SK-N-SH treated with all-trans-retinoic acid at 6 μM for 48 hours (cell line): ENCODE measurements at regions not wholly inside any gene's neighbourhood (a gene's known extent, or its start where the extent isn't known, plus 50 kb on each side); places are given as distances from the start of the nearest gene placed in this dataset.
A peak's percentile ranks its signal among the peaks of the same experiment; 100 is the strongest.

Experiments
- ATAC-seq: fragments of 200-7000 bp; cut with Tn5 transposase; 3 replicates; pipeline ENCODE4 v1.9.1; 2020; ENCODE audit warnings: mild to moderate bottlenecking, moderate library complexity
- ARNTL ChIP-seq: fragments of 450-650 bp; formaldehyde crosslinking; IDR thresholded peaks from 2 replicates; pipeline ENCODE4 v1.5.0; 2020; ENCODE audit warnings: low read depth, mild to moderate bottlenecking, moderate library complexity, borderline replicate concordance
- BACH2 ChIP-seq: fragments of 250-450 bp; sonication (Bioruptor Pico); IDR thresholded peaks from 2 replicates; pipeline ENCODE4 v1.9.0; 2021; ENCODE audit warnings: mild to moderate bottlenecking, borderline replicate concordance
- CSRNP3 ChIP-seq: fragments of 250-450 bp; sonication (Bioruptor Pico); IDR thresholded peaks from 2 replicates; pipeline ENCODE4 v1.5.1; 2021; ENCODE audit warnings: mild to moderate bottlenecking, moderate library complexity
- GLIS3 ChIP-seq: fragments of 250-450 bp; sonication (Bioruptor Pico); IDR thresholded peaks from 2 replicates; pipeline ENCODE4 v1.5.0; 2020; ENCODE audit warnings: mild to moderate bottlenecking, moderate library complexity
- ISL1 ChIP-seq: fragments of 250-450 bp; sonication (Bioruptor Pico); IDR thresholded peaks from 2 replicates; pipeline ENCODE4 v2.1.2; 2022; ENCODE audit warnings: mild to moderate bottlenecking, moderate library complexity
- OSR1 ChIP-seq: fragments of 250-450 bp; sonication (Bioruptor Pico); IDR thresholded peaks from 2 replicates; pipeline ENCODE4 v1.8.0; 2022; ENCODE audit warnings: moderate library complexity, mild to moderate bottlenecking, inconsistent platforms
- RARB ChIP-seq: fragments of 250-450 bp; sonication (Bioruptor Pico); IDR thresholded peaks from 2 replicates; pipeline ENCODE4 v1.8.0; 2021; ENCODE audit warnings: mild to moderate bottlenecking, moderate library complexity
- SNAI2 ChIP-seq: fragments of 250-450 bp; sonication (Bioruptor Pico); IDR thresholded peaks from 2 replicates; pipeline ENCODE4 v1.5.0; 2020; ENCODE audit warnings: mild to moderate bottlenecking, moderate library complexity
- TCF4 ChIP-seq: fragments of 250-450 bp; sonication (Bioruptor Pico); IDR thresholded peaks from 2 replicates; pipeline ENCODE4 v1.8.0; 2021; ENCODE audit warnings: mild to moderate bottlenecking, moderate library complexity, borderline replicate concordance
- TOX ChIP-seq: fragments of 250-450 bp; sonication (Bioruptor Pico); IDR thresholded peaks from 2 replicates; pipeline ENCODE4 v1.8.0; 2021; ENCODE audit warnings: mild to moderate bottlenecking, moderate library complexity, borderline replicate concordance
- TSHZ2 ChIP-seq: fragments of 250-450 bp; sonication (Bioruptor Pico); IDR thresholded peaks from 2 replicates; pipeline ENCODE4 v1.5.0; 2020; ENCODE audit warnings: mild to moderate bottlenecking, moderate library complexity
- ZC3H10 ChIP-seq: fragments of 250-450 bp; sonication (Bioruptor Pico); IDR thresholded peaks from 2 replicates; pipeline ENCODE4 v1.5.1; 2021; ENCODE audit warnings: mild to moderate bottlenecking, moderate library complexity
- ZFP3 ChIP-seq: fragments of 250-450 bp; sonication (Bioruptor Pico); IDR thresholded peaks from 2 replicates; pipeline ENCODE4 v1.5.0; 2020; ENCODE audit warnings: mild to moderate bottlenecking, moderate library complexity
- ZFP30 ChIP-seq: fragments of 450-650 bp; formaldehyde crosslinking; IDR thresholded peaks from 2 replicates; pipeline ENCODE4 v1.5.0; 2022; ENCODE audit warnings: mild to moderate bottlenecking, moderate library complexity
- ZNF565 ChIP-seq: fragments of 450-650 bp; formaldehyde crosslinking; conservative IDR thresholded peaks from 2 replicates; pipeline ENCODE4 v1.5.0; 2020; ENCODE audit warnings: low read depth, mild to moderate bottlenecking, moderate library complexity
- ZNF70 ChIP-seq: fragments of 450-650 bp; formaldehyde crosslinking; IDR thresholded peaks from 2 replicates; pipeline ENCODE4 v1.5.0; 2020; ENCODE audit warnings: mild to moderate bottlenecking, moderate library complexity
- ZNF8 ChIP-seq: fragments of 450-650 bp; formaldehyde crosslinking; IDR thresholded peaks from 2 replicates; pipeline ENCODE4 v1.5.0; 2020; ENCODE audit warnings: mild to moderate bottlenecking, moderate library complexity
- TF ChIP-seq, protein P1 (sequence below): fragments of 250-450 bp; sonication (Bioruptor Pico); IDR thresholded peaks from 2 replicates; pipeline ENCODE4 v1.8.0; 2020; ENCODE audit warnings: mild to moderate bottlenecking, moderate library complexity, borderline replicate concordance
- TF ChIP-seq, protein P2 (sequence below): fragments of 250-450 bp; sonication (Bioruptor Pico); IDR thresholded peaks from 2 replicates; pipeline ENCODE4 v1.5.1; 2020; ENCODE audit warnings: low read depth, mild to moderate bottlenecking, moderate library complexity
- TF ChIP-seq, protein P3 (sequence below): fragments of 250-450 bp; sonication (Bioruptor Pico); IDR thresholded peaks from 2 replicates; pipeline ENCODE4 v1.8.0; 2021; ENCODE audit warnings: low read depth, mild to moderate bottlenecking, moderate library complexity, borderline replicate concordance

DNA sequence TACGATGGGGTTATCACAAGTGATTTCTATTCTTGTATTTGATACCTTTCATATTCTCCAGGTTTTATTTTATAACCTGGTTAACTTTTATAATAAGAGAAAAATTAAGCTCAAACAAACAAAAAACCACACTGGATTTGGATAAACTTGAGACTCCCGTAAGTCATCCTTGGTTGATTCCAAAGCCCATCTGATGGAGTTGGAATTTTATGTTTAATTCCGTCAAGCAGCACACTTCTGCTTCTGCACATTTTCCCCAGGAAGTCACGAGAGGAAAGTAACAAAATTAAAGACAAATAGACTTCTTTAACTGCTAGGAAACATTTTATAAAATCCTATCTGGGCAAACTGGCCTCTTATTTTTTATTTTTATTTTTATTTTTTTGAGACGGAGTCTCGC is 207.9 kb downstream of the NXNL2 start:
- no peak for TF ChIP-seq ZFP3
- TF ChIP-seq ARNTL (CRISPR knock-in tag) = no peak
- no peak for TF ChIP-seq TCF4
- no peak for ATAC-seq

DNA sequence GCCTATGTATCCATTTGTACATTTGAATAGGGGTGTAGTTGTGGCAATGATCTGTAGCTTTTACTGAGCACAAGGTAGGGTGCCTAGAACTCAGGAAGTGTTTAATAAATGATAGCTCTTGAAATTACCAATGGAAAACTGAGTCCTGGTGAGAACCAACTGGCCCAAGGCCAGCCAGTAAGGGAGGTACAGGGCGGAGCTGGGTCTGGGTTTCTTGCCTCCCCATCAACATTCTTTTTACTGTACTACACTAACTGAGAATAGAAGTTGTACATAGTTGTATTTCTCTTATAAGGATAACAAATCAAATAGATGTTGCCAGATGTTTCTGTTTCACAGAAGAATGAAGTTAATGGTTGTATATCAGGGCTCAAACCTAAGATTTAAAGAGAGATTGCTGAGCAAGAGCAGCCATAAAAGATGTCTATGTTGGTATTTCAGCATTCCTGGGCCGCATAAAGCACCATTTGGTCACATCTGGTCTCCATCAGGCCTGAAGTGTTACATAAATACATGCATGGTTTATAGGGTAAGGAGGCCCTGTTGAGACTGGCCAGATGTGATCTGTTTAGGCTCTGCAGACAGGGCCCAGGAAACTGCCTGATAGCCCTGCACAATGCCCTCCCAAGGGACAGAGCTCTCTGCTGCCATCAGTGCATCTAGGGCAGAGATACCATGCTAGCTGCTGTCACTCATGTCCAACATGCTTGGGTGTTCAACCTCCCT is 210.5 kb downstream of the NXNL2 start:
- ATAC-seq = peak; percentile 68
- TF ChIP-seq SNAI2 (peak; percentile 49; the same call in 1 of the 2 replicates), CSRNP3 (CRISPR knock-in tag) (peak; percentile 75; the same call in 1 of the 2 replicates), ZNF70 (peak; percentile 20; the same call in 1 of the 2 replicates), ZFP3 (no peak), ZNF565 (CRISPR knock-in tag) (no peak), TCF4 (peak; percentile 99), ISL1 (CRISPR knock-in tag) (peak; percentile 55), OSR1 (CRISPR knock-in tag) (no peak), BACH2 (CRISPR knock-in tag) (0 out of 2 replicates have a peak, but pooled peaks have one; percentile 17), TSHZ2 (CRISPR knock-in tag) (peak; percentile 99), ZNF8 (CRISPR knock-in tag) (peak; percentile 18; the same call in 1 of the 2 replicates), ZC3H10 (CRISPR knock-in tag) (no peak)
- TF ChIP-seq, protein P1, sequence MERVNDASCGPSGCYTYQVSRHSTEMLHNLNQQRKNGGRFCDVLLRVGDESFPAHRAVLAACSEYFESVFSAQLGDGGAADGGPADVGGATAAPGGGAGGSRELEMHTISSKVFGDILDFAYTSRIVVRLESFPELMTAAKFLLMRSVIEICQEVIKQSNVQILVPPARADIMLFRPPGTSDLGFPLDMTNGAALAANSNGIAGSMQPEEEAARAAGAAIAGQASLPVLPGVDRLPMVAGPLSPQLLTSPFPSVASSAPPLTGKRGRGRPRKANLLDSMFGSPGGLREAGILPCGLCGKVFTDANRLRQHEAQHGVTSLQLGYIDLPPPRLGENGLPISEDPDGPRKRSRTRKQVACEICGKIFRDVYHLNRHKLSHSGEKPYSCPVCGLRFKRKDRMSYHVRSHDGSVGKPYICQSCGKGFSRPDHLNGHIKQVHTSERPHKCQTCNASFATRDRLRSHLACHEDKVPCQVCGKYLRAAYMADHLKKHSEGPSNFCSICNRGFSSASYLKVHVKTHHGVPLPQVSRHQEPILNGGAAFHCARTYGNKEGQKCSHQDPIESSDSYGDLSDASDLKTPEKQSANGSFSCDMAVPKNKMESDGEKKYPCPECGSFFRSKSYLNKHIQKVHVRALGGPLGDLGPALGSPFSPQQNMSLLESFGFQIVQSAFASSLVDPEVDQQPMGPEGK (CRISPR knock-in tag) = no peak

DNA sequence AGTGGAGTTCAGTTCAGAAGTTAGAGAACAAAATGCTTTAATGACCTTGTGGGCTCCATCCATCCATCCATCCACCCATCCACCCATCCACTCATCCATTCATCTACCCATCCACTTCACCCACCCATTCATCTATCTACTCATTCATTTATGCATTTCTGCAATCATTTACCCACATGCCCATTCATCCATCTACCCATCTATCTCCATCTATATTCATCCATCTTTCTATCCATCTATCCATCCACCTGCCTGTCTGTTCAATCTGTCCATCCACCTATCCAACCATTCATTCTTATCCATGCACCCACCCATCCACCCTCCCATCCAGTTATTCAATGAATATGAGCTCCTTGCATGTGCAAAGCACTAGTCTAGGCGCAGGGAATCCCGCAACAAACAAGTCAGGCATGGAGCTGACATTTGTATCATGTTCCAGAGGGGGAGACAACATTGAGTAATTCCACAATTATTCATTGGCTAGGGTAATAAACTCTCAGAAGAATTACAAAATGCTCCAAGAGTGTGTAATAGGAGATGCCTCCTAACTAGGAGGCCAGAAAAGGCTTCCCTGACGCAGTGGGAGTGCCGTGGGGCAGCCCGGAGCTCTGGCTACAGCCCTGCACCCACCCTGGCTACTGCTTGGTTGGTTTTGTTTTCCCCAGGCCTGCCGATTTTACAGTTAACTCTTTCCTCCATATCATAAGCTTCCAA is 211.2 kb downstream of the NXNL2 start:
- ATAC-seq = peak; percentile 79
- TF ChIP-seq GLIS3 (CRISPR knock-in tag) (no peak), RARB (CRISPR knock-in tag) (no peak), ZFP3 (no peak), SNAI2 (no peak), OSR1 (CRISPR knock-in tag) (no peak)
- TF ChIP-seq, protein P2, sequence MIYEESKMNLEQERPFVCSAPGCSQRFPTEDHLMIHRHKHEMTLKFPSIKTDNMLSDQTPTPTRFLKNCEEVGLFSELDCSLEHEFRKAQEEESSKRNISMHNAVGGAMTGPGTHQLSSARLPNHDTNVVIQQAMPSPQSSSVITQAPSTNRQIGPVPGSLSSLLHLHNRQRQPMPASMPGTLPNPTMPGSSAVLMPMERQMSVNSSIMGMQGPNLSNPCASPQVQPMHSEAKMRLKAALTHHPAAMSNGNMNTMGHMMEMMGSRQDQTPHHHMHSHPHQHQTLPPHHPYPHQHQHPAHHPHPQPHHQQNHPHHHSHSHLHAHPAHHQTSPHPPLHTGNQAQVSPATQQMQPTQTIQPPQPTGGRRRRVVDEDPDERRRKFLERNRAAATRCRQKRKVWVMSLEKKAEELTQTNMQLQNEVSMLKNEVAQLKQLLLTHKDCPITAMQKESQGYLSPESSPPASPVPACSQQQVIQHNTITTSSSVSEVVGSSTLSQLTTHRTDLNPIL (CRISPR knock-in tag) = no peak

DNA sequence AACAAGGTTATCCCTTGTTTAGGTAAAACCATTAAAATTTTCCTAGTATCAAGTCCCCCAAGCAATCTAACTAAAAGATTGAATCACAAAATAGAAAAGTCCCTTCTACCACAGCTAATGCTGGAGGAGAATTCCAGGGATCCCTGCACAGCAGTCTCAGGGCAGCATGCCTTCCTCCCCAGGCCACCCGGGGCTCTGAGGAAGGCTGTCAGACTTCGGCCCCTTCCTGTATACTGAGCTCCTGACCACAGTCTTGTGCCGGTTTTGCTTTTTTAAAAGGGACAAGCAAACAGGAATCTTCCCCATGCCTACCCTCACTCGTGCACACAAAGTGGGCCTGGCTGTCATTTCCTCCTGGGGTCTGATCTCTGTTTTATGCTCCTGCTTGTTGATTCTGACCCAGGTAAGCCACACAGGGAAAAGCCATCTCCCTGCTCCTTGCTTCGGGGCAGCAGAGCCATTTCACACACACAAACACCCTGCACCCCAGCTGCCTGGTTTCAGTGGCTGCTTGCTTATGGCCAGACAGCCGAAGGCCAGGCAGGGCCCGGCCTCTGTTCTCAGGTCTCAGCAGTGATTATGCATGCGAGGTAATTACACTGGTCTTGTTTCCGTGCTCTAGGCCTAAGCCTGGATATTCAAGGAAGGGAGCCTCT is 211.9 kb downstream of the NXNL2 start:
- ATAC-seq = peak; percentile 6; the same call in 1 of the 3 replicates
- no peak for TF ChIP-seq ZFP30 (CRISPR knock-in tag)
- no peak for TF ChIP-seq TOX (CRISPR knock-in tag)
- TF ChIP-seq ZC3H10 (CRISPR knock-in tag) = no peak
- TF ChIP-seq, protein P3, sequence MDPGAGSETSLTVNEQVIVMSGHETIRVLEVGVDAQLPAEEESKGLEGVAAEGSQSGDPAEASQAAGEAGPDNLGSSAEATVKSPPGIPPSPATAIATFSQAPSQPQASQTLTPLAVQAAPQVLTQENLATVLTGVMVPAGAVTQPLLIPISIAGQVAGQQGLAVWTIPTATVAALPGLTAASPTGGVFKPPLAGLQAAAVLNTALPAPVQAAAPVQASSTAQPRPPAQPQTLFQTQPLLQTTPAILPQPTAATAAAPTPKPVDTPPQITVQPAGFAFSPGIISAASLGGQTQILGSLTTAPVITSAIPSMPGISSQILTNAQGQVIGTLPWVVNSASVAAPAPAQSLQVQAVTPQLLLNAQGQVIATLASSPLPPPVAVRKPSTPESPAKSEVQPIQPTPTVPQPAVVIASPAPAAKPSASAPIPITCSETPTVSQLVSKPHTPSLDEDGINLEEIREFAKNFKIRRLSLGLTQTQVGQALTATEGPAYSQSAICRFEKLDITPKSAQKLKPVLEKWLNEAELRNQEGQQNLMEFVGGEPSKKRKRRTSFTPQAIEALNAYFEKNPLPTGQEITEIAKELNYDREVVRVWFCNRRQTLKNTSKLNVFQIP (CRISPR knock-in tag) = no peak
- TF ChIP-seq ISL1 (CRISPR knock-in tag) = no peak
- no peak for TF ChIP-seq ZNF70
- no peak for TF ChIP-seq CSRNP3 (CRISPR knock-in tag)
- TF ChIP-seq ARNTL (CRISPR knock-in tag) = no peak
- no peak for TF ChIP-seq BACH2 (CRISPR knock-in tag)
- no peak for TF ChIP-seq ZNF565 (CRISPR knock-in tag)
- TF ChIP-seq, protein P1 (CRISPR knock-in tag) = no peak
- no peak for TF ChIP-seq TCF4
- TF ChIP-seq ZNF8 (CRISPR knock-in tag) = no peak
